Natural killer cell treated with Interleukin-12 subunit alpha and Interleukin-12 subunit beta and Interleukin-15 and Interleukin-18, amount 100 ng/mL, for 72 hours (primary cell): ENCODE measurements at regions not wholly inside any gene's neighbourhood (a gene's known extent, or its start where the extent isn't known, plus 50 kb on each side); places are given as distances from the start of the nearest gene placed in this dataset.
"Not testable (repeated sequence)": the region's sequence is repeated elsewhere in the genome, so short reads cannot be mapped to it uniquely, and the experiment has no call there.

ENCODE experiments used
- ATAC-seq, 2 donors: fragments of 150-1000 bp; cut with Tn5 transposase in 1 of 2; sonication (Bioruptor Pico), chemical (Tn5 transposase) in 1 of 2; 2 replicates each; pipeline ENCODE4 v1.10.0; 2021
- DNase-seq: peaks from one replicate; pipeline ENCODE4 v3.0.0; 2022; ENCODE audit warnings: low spot score
- H3K27ac Mint-ChIP-seq, 2 donors: 1 replicate in 1 of 2; 2 replicates in 1 of 2; pipeline ENCODE4 v1.8.0; 2022; ENCODE audit warnings: mixed read lengths in 2 of 2, mild to moderate bottlenecking in 1 of 2, moderate library complexity in 1 of 2
- H3K27me3 Mint-ChIP-seq, 2 donors: 1 replicate in 1 of 2; 2 replicates in 1 of 2; pipeline ENCODE4 v1.8.0; 2022; ENCODE audit warnings: mixed read lengths in 2 of 2
- H3K36me3 Mint-ChIP-seq: one replicate; pipeline ENCODE4 v1.8.0; 2022; ENCODE audit warnings: mixed read lengths
- H3K4me1 Mint-ChIP-seq, 2 donors: 1 replicate in 1 of 2; 2 replicates in 1 of 2; pipeline ENCODE4 v1.8.0; 2022; ENCODE audit warnings: low read depth in 2 of 2, mixed read lengths in 2 of 2, mild to moderate bottlenecking in 1 of 2
- H3K4me3 Mint-ChIP-seq: one replicate; pipeline ENCODE4 v1.8.0; 2022; ENCODE audit warnings: mixed read lengths
- H3K9me3 Mint-ChIP-seq: 2 replicates; pipeline ENCODE4 v1.8.0; 2022; ENCODE audit warnings: mixed read lengths

DNA sequence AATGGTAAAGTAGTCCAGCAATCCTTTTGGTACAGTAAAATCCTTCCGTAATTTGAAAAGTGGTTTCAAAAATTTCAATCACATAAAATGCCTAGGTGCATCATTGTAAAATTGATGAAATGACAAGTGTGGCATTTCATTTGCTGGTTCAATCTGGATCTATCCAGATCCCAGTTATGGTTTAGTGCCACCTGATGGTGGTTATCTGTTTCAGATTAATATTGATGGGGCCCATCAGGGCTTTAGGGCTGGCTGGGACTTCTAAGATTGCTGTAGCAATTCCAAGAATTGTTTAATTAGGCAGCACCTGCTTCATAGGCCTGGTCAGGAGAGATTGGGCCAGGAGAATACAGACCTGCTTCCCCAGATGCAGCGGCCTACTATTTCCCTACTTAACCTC lies 55.5 kb upstream of the PIK3C3 start:
- H3K9me3 Mint-ChIP-seq = no peaks in the 10 kb centered on the region
- no peak overlapping the region for H3K27ac Mint-ChIP-seq
- ATAC-seq (no peak), DNase-seq (no peak)
- no peaks in the 10 kb centered on the region for H3K36me3 Mint-ChIP-seq
- H3K4me1 Mint-ChIP-seq = no peaks in the 10 kb centered on the region
- H3K4me3 Mint-ChIP-seq = no peak overlapping the region
- peaks cover 5 to 10% of the 10 kb centered on the region in 2 donors for H3K27me3 Mint-ChIP-seq

DNA sequence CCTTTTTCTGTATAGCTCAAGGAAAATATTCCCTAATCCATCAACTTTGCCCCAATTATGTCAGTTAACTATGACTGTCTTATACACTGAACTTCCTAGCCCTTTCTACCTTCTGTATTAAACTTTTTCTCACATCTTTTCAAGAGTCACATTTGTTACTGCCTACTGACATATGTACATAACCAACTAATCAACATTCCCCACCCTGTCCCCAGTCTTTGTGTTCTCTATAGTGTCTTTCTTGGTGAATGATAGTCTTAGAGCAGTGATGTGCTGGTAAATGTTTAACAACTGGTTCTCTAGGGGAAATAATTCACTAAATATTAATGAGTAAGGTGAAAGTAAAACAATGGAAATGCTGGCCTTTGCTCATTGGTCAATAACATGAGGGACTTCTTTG lies 61.6 kb upstream of the PIK3C3 start:
- Mint-ChIP-seq H3K9me3 (no peaks in the 10 kb centered on the region), H3K27ac (no peak overlapping the region), H3K36me3 (no peaks in the 10 kb centered on the region), H3K4me1 (no peaks in the 10 kb centered on the region), H3K27me3 (no peaks in the 10 kb centered on the region), H3K4me3 (no peak overlapping the region)
- no peak for ATAC-seq
- no peak for DNase-seq

DNA sequence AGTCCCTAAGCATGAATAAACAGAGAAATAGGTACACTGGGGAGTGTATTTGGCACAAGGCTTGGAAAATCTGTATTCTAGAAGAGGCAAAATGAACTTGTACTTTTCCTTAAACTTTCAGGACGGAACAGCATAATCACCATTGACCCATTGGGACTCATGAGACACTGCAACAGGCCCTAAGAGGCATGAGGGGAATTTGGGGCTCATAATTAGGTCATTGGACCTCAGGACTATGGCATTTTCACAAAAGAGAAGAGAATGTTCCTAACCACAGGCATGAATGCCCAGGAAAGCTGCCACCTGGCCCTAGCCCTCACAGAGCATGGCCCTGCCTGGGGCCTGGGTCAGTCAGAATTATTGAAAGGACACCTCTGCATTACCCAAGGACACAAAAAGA lies 67.9 kb upstream of the PIK3C3 start:
- H3K4me3 Mint-ChIP-seq = no peak overlapping the region
- no peak overlapping the region for H3K27ac Mint-ChIP-seq
- ATAC-seq = no peak

GRCh38 chr18:41886126-41886807 lies 68.8 kb upstream of the PIK3C3 start:
- H3K27me3 Mint-ChIP-seq = no peaks in the 10 kb centered on the region

More for the DNA sequence above, 67.9 kb upstream of the PIK3C3 start:
- H3K4me1 Mint-ChIP-seq = no peaks in the 10 kb centered on the region
- no peaks in the 10 kb centered on the region for H3K9me3 Mint-ChIP-seq
- no peak for DNase-seq
- H3K36me3 Mint-ChIP-seq = no peaks in the 10 kb centered on the region
- H3K27me3 Mint-ChIP-seq = no peaks in the 10 kb centered on the region

GRCh38 chr18:41881285-41881684 lies 73.7 kb upstream of the PIK3C3 start:
- ATAC-seq = no peak

More at GRCh38 chr18:41886126-41886807, 68.8 kb upstream of the PIK3C3 start:
- no peak for ATAC-seq
- H3K36me3 Mint-ChIP-seq = no peaks in the 10 kb centered on the region
- no peak for DNase-seq
- no peaks in the 10 kb centered on the region for H3K4me1 Mint-ChIP-seq
- no peak overlapping the region for H3K4me3 Mint-ChIP-seq
- H3K27ac Mint-ChIP-seq = no peak overlapping the region
- H3K9me3 Mint-ChIP-seq = no peaks in the 10 kb centered on the region

GRCh38 chr18:41879256-41879655 lies 75.8 kb upstream of the PIK3C3 start:
- no peaks in the 10 kb centered on the region for H3K4me1 Mint-ChIP-seq
- no peak overlapping the region for H3K27ac Mint-ChIP-seq
- no peaks in the 10 kb centered on the region for H3K36me3 Mint-ChIP-seq
- H3K9me3 Mint-ChIP-seq = no peaks in the 10 kb centered on the region
- no peak for DNase-seq
- no peak overlapping the region for H3K4me3 Mint-ChIP-seq
- H3K27me3 Mint-ChIP-seq = peaks cover 0 to 2% of the 10 kb centered on the region in 2 donors
- no peak for ATAC-seq

More at GRCh38 chr18:41881285-41881684, 73.7 kb upstream of the PIK3C3 start:
- H3K27me3 Mint-ChIP-seq = no peaks in the 10 kb centered on the region
- no peaks in the 10 kb centered on the region for H3K9me3 Mint-ChIP-seq
- no peak overlapping the region for H3K4me3 Mint-ChIP-seq
- no peak for DNase-seq
- H3K4me1 Mint-ChIP-seq = no peaks in the 10 kb centered on the region
- no peaks in the 10 kb centered on the region for H3K36me3 Mint-ChIP-seq
- H3K27ac Mint-ChIP-seq = no peak overlapping the region

GRCh38 chr18:41875094-41875780 lies 79.8 kb upstream of the PIK3C3 start:
- H3K4me3 Mint-ChIP-seq = no peak overlapping the region
- DNase-seq (no peak), ATAC-seq (no peak)
- no peaks in the 10 kb centered on the region for H3K9me3 Mint-ChIP-seq
- H3K27ac Mint-ChIP-seq = no peak overlapping the region
- no peaks in the 10 kb centered on the region for H3K36me3 Mint-ChIP-seq
- H3K27me3 Mint-ChIP-seq = peaks cover 0 to 2% of the 10 kb centered on the region in 2 donors
- H3K4me1 Mint-ChIP-seq = no peaks in the 10 kb centered on the region

GRCh38 chr18:41873730-41874129 lies 81.3 kb upstream of the PIK3C3 start:
- ATAC-seq (no peak), DNase-seq (no peak)
- H3K27me3 Mint-ChIP-seq = peaks cover 0 to 2% of the 10 kb centered on the region in 2 donors
- H3K27ac Mint-ChIP-seq = no peak overlapping the region
- no peaks in the 10 kb centered on the region for H3K9me3 Mint-ChIP-seq
- H3K36me3 Mint-ChIP-seq = no peaks in the 10 kb centered on the region
- no peak overlapping the region for H3K4me3 Mint-ChIP-seq
- no peaks in the 10 kb centered on the region for H3K4me1 Mint-ChIP-seq

- peaks cover 0 to 2% of the 10 kb centered on the region in 2 donors for H3K27me3 Mint-ChIP-seq
Observed at GRCh38 chr18:41872206-41872605, 82.8 kb upstream of the PIK3C3 start.

GRCh38 chr18:41871229-41872000 lies 83.6 kb upstream of the PIK3C3 start:
- H3K36me3 Mint-ChIP-seq = no peaks in the 10 kb centered on the region
- no peak for ATAC-seq
- H3K4me1 Mint-ChIP-seq = no peaks in the 10 kb centered on the region
- H3K27me3 Mint-ChIP-seq = peaks cover 0 to 2% of the 10 kb centered on the region in 2 donors
- no peak for DNase-seq
- no peak overlapping the region for H3K4me3 Mint-ChIP-seq
- no peaks in the 10 kb centered on the region for H3K9me3 Mint-ChIP-seq
- H3K27ac Mint-ChIP-seq = no peak overlapping the region

More at GRCh38 chr18:41872206-41872605, 82.8 kb upstream of the PIK3C3 start:
- ATAC-seq (no peak), DNase-seq (no peak)
- Mint-ChIP-seq H3K9me3 (no peaks in the 10 kb centered on the region), H3K36me3 (no peaks in the 10 kb centered on the region), H3K4me3 (no peak overlapping the region), H3K4me1 (no peaks in the 10 kb centered on the region), H3K27ac (no peak overlapping the region)

DNA sequence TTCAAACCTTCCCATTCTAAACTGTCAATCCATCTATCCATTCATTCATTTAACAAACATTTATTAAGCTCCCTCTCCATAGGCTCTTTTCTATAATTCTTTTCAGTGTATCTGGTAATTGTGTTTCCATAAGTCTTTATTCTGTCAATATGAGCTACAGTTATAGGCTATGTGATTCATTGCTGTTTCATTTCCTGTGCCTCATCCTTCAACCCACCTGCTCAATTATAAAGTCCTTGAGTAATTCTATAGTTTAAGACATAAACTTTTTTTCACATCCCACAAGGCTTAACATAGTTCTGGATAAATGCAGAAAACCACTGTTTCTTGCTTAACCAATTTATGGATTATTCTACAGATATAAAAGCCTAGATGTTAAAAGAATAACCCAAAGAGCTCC lies 84.2 kb upstream of the PIK3C3 start:
- DNase-seq = no peak
- no peak for ATAC-seq
- Mint-ChIP-seq H3K9me3 (no peaks in the 10 kb centered on the region), H3K4me1 (no peaks in the 10 kb centered on the region), H3K27ac (no peak overlapping the region), H3K36me3 (no peaks in the 10 kb centered on the region), H3K4me3 (no peak overlapping the region), H3K27me3 (peaks cover 0 to 2% of the 10 kb centered on the region in 2 donors)

DNA sequence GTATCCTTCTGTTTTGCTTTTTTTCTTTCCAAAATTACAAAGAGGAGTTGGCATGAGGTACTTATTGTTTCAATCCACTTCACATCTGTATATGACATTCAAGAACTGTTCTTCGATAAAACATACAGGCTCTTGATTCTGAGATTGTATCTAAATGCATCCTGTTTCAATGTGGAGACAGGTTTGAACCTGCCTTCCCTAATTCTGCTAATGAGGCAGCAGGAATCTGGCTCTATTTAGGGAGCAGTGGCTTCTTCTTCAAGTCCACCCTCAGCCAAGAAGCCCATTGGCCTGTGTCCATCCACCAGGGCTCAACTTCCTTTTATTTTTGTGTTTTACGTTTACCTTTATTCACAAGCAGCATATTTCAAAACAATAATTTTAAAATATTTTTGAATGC lies 84.8 kb upstream of the PIK3C3 start:
- no peaks in the 10 kb centered on the region for H3K9me3 Mint-ChIP-seq
- H3K36me3 Mint-ChIP-seq = no peaks in the 10 kb centered on the region
- H3K27me3 Mint-ChIP-seq = no peaks in the 10 kb centered on the region
- no peak for ATAC-seq
- no peaks in the 10 kb centered on the region for H3K4me1 Mint-ChIP-seq
- no peak overlapping the region for H3K27ac Mint-ChIP-seq
- no peak overlapping the region for H3K4me3 Mint-ChIP-seq
- DNase-seq = no peak

DNA sequence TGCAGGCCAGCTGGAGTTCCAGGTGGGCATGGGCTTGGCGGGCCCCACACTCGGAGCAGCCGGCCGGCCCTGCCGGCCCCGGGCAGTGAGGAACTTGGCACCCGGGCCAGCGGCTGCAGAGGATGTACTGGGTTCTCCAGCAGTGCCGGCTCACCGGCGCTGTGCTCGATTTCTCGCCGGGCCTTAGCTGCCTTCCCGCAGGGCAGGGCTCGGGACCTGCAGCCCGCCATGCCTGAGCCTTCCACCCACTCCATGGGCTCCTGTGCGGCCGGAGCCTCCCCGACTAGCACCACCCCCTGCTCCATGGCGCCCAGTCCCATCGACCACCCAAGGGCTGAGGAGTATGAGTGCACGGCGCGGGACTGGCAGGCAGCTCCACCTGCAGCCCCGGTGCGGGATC lies 89.2 kb upstream of the PIK3C3 start:
- H3K4me1 Mint-ChIP-seq, DNase-seq, H3K36me3 Mint-ChIP-seq, H3K4me3 Mint-ChIP-seq, H3K9me3 Mint-ChIP-seq, ATAC-seq, H3K27ac Mint-ChIP-seq, H3K27me3 Mint-ChIP-seq: not testable (repeated sequence)

GRCh38 chr18:41864216-41864615 lies 90.8 kb upstream of the PIK3C3 start:
- Mint-ChIP-seq H3K27me3 (peaks cover 2 to 6% of the 10 kb centered on the region in 2 donors), H3K4me3 (no peak overlapping the region), H3K27ac (no peak overlapping the region), H3K9me3 (peaks cover 7% of the 10 kb centered on the region), H3K36me3 (no peaks in the 10 kb centered on the region), H3K4me1 (no peaks in the 10 kb centered on the region)
- no peak for DNase-seq
- no peak for ATAC-seq
